ENCODE measurements at regions not wholly inside any gene's neighbourhood (a gene's known extent, or its start where the extent isn't known, plus 50 kb on each side); places are given as distances from the start of the nearest gene placed in this dataset.

- TF ChIP-seq TEAD4 (IDR thresholded peaks at IDR 0.05) = no peak
- TF ChIP-seq EP300 (IDR thresholded peaks at IDR 0.05; ENCODE audit: borderline replicate concordance) = no peak
- no peak for TF ChIP-seq TAF1 (IDR thresholded peaks at IDR 0.05; ENCODE audit: low read depth)
Measured at GRCh38 chr1:82782599-82782998, 981.9 kb downstream of the ADGRL2 start.

Data from Ishikawa (cell line).